Osteocyte (in vitro differentiated cells): ENCODE measurements at regions not wholly inside any gene's neighbourhood (a gene's known extent, or its start where the extent isn't known, plus 50 kb on each side); places are given as distances from the start of the nearest gene placed in this dataset.

Source experiments
- DNase-seq: peaks from one replicate; pipeline ENCODE4 v3.0.0; 2021; ENCODE audit warnings: mixed read lengths; ENCODE audit not compliant: unreplicated experiment; ENCODE audit errors: extremely low spot score
- H3K27ac Mint-ChIP-seq: one replicate; pipeline ENCODE4 v1.8.0; 2021; ENCODE audit warnings: mild to moderate bottlenecking, mixed read lengths; ENCODE audit not compliant: unreplicated experiment
- H3K27me3 Mint-ChIP-seq: one replicate; pipeline ENCODE4 v1.8.0; 2021; ENCODE audit warnings: mixed read lengths; ENCODE audit not compliant: unreplicated experiment
- H3K36me3 Mint-ChIP-seq: one replicate; pipeline ENCODE4 v1.8.0; 2021; ENCODE audit warnings: mixed read lengths; ENCODE audit not compliant: unreplicated experiment
- H3K4me1 Mint-ChIP-seq: one replicate; pipeline ENCODE4 v1.8.0; 2021; ENCODE audit warnings: mixed read lengths; ENCODE audit not compliant: unreplicated experiment
- H3K4me3 Mint-ChIP-seq: one replicate; pipeline ENCODE4 v1.8.0; 2021; ENCODE audit warnings: mild to moderate bottlenecking, moderate library complexity, mixed read lengths; ENCODE audit not compliant: unreplicated experiment
- H3K9me3 Mint-ChIP-seq: one replicate; pipeline ENCODE4 v1.8.0; 2021; ENCODE audit warnings: mixed read lengths; ENCODE audit not compliant: unreplicated experiment
- TF ChIP-seq, protein P1 (sequence below): fragments of 200-600 bp; sonication (generic); IDR thresholded peaks from 2 replicates; pipeline ENCODE4 v1.5.0; 2021; ENCODE audit warnings: antibody characterized with exemption, mild to moderate bottlenecking, moderate library complexity

DNA sequence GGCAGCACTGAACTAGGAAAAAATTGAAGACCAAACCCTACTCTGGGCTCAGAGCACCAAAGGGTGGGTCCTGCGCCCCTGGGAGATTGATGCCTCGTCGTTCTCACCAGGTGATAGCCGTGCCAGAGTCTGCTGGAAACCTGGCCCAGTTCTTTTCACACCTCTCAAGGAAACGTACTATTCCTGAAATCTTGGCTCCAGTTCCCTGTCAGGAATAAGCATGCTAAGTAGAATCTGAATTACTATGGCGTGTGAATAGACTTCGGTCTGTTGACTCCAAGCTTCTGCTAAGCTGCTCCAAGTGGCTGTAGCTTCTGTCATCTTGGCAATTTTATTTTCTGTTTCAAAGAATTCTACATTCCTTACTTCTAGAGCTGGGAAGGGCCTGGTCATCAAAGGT, 75.4 kb downstream of the MARCHF4 start:
- peaks cover 27% of the 10 kb centered on the region for H3K4me1 Mint-ChIP-seq
- H3K27me3 Mint-ChIP-seq, result no peaks in the 10 kb centered on the region
- H3K27ac Mint-ChIP-seq, result no peak overlapping the region
- no peaks in the 10 kb centered on the region for H3K9me3 Mint-ChIP-seq
- H3K4me3 Mint-ChIP-seq, result no peak overlapping the region
- DNase-seq, result no peak
- TF ChIP-seq, protein P1, sequence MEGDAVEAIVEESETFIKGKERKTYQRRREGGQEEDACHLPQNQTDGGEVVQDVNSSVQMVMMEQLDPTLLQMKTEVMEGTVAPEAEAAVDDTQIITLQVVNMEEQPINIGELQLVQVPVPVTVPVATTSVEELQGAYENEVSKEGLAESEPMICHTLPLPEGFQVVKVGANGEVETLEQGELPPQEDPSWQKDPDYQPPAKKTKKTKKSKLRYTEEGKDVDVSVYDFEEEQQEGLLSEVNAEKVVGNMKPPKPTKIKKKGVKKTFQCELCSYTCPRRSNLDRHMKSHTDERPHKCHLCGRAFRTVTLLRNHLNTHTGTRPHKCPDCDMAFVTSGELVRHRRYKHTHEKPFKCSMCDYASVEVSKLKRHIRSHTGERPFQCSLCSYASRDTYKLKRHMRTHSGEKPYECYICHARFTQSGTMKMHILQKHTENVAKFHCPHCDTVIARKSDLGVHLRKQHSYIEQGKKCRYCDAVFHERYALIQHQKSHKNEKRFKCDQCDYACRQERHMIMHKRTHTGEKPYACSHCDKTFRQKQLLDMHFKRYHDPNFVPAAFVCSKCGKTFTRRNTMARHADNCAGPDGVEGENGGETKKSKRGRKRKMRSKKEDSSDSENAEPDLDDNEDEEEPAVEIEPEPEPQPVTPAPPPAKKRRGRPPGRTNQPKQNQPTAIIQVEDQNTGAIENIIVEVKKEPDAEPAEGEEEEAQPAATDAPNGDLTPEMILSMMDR, result no peak
- no peaks in the 10 kb centered on the region for H3K36me3 Mint-ChIP-seq

DNA sequence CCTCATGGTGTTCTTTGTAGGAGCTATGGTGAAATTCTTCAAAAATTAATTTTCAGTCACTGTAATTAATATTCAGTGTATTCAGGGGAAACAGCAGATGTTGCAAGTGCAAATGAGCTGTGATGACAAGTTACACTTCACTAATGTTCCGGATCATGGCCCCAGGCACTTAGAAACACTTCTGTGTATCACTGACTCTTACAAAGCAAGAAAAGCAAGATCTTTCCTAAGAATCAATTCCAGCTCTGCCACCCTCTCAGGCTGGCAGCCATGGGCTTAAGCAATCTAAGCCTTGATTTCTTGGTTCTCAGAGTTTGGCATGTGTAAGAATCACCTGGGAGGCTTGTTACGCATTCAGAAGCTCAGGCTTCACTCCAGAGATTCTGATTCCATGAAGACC, 78.0 kb downstream of the MARCHF4 start:
- H3K27me3 Mint-ChIP-seq, result no peaks in the 10 kb centered on the region
- H3K9me3 Mint-ChIP-seq, result no peaks in the 10 kb centered on the region
- H3K4me3 Mint-ChIP-seq, result no peak overlapping the region
- H3K36me3 Mint-ChIP-seq, result no peaks in the 10 kb centered on the region
- TF ChIP-seq, protein P1, result no peak
- peaks cover 21% of the 10 kb centered on the region for H3K4me1 Mint-ChIP-seq
- H3K27ac Mint-ChIP-seq, result no peak overlapping the region
- no peak for DNase-seq

DNA sequence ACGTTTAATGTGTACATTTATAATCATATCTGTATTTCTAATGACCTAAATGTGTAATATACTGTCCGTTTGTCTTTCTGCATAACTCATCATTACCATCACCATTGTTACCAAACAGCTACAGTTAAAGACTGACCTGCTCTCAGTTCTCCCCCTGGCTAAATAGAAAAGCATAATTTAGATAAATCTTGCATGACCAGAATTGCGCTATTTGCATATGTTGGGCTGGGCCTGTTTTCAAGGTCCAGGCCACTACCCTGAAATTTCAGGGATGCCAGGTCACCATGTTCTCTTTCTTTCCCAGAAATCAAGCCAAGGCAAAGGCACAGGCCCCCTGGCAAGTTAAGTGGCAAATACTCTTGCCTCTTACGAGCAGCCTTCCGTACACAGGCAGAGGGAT, 78.4 kb downstream of the MARCHF4 start:
- no peak overlapping the region for H3K27ac Mint-ChIP-seq

DNA sequence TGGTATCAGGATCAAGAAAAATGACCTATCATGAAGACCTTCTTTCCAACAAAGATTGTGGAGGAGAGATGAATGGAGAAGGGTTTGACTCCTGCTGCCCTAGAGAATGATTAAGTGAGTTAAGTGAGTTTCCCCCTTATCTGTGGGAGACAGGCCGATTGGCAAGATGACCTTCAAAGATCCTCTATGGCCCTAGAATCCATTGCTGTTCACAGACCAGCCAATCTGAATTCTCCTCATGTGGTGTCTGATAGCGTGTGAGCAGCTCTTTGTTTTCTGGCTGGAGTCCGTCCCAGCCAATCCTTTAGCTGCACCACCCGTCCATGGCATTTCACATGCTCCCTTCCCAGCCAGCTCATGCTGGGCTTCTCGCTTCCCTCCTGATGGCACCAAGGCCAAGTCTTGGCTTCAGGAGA, 79.4 kb downstream of the MARCHF4 start:
- no peaks in the 10 kb centered on the region for H3K27me3 Mint-ChIP-seq
- H3K4me3 Mint-ChIP-seq, result no peak overlapping the region
- peaks cover 11% of the 10 kb centered on the region for H3K4me1 Mint-ChIP-seq
- no peak for DNase-seq
- no peak overlapping the region for H3K27ac Mint-ChIP-seq
- H3K36me3 Mint-ChIP-seq, result no peaks in the 10 kb centered on the region
- TF ChIP-seq, protein P1, result no peak
- no peaks in the 10 kb centered on the region for H3K9me3 Mint-ChIP-seq

More for the DNA sequence above, 78.4 kb downstream of the MARCHF4 start:
- DNase-seq, result no peak
- H3K4me1 Mint-ChIP-seq, result peaks cover 17% of the 10 kb centered on the region
- no peaks in the 10 kb centered on the region for H3K9me3 Mint-ChIP-seq
- H3K36me3 Mint-ChIP-seq, result no peaks in the 10 kb centered on the region
- H3K4me3 Mint-ChIP-seq, result no peak overlapping the region
- H3K27me3 Mint-ChIP-seq, result no peaks in the 10 kb centered on the region
- TF ChIP-seq, protein P1, result no peak

DNA sequence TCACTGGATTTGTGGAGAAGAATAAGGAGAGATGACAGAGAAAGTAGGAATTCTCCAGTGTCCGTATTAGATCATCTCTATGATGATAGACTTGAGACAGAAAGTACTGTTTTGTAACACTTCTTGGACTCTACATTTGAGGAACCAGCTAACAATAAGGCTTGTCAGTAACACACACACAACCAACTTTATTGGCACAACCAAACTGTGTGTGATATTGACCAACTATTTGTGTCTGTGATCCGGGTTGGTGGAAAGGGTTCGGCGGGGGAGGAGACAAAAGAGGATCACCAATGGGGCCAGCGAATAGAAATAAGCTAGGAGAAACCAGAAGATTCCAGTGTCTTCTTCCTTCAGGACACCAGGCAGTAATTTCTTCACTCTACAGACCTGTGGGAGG, 79.8 kb downstream of the MARCHF4 start:
- Mint-ChIP-seq H3K27me3 (no peaks in the 10 kb centered on the region), H3K27ac (no peak overlapping the region), H3K36me3 (no peaks in the 10 kb centered on the region), H3K4me3 (no peak overlapping the region), H3K4me1 (peaks cover 10% of the 10 kb centered on the region), H3K9me3 (no peaks in the 10 kb centered on the region)
- DNase-seq, result no peak
- TF ChIP-seq, protein P1, result no peak
